GM12875 (cell line): ENCODE measurements at regions not wholly inside any gene's neighbourhood (a gene's known extent, or its start where the extent isn't known, plus 50 kb on each side); places are given as distances from the start of the nearest gene placed in this dataset.

Experiments
- H3K4me3 ChIP-seq: one replicate; pipeline ENCODE4 v1.5.1; 2011; ENCODE audit warnings: low read depth, low read length, control low read depth
- CTCF ChIP-seq: IDR thresholded peaks from 2 replicates; pipeline ENCODE4 v1.5.1; 2011; ENCODE audit warnings: low read depth, mild to moderate bottlenecking, control low read depth, inconsistent platforms, low read length, moderate library complexity, borderline replicate concordance; ENCODE audit not compliant: insufficient read depth

- no peak for TF ChIP-seq CTCF
These were observed 140.9 kb downstream of the MBL2 start for GRCh38 chr10:52631648-52632047.

GRCh38 chr10:52632591-52632990 lies 140.0 kb downstream of the MBL2 start:
- no peak for TF ChIP-seq CTCF
- no peak overlapping the region for H3K4me3 ChIP-seq

More at GRCh38 chr10:52631648-52632047, 140.9 kb downstream of the MBL2 start:
- H3K4me3 ChIP-seq = no peak overlapping the region

DNA sequence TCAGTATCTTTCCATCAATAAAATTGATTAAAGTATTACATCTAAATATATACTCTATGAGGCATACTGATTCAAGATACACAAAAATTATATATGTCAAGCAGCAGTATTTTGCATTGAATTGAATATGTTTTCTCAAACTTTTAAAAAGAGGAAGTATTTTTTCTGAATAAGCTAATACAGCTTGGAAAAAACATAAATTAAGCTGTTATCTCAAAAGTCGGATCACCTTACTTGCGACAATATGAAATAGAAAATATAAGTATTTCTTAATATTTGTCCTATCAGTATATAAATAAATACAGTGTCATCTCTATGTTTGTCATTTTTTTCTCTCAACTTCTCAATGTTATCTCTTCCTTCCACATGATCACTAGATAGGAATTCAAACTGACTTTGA lies 139.3 kb downstream of the MBL2 start:
- TF ChIP-seq CTCF = no peak
- H3K4me3 ChIP-seq = no peak overlapping the region

GRCh38 chr10:52635651-52636050 lies 136.9 kb downstream of the MBL2 start:
- H3K4me3 ChIP-seq = no peak overlapping the region
- no peak for TF ChIP-seq CTCF

DNA sequence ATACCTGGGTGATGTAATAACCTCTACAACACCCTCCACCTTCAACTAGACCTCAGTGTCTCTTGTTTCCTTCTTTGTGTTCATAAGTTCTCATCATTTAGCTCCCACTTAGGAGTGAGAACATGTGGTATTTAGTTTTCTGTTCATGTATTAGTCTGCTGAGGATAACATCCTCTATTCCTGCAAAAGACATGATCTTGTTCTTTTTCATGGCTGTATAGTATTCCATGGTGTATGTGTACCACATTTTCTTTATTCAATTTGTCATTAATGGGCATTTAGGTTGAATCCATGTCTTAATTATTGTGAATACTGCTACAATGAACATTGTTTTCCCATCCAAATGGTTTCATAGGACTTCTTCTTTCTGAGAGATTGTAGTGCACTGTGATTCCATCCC lies 135.7 kb downstream of the MBL2 start:
- no peak for TF ChIP-seq CTCF
- no peak overlapping the region for H3K4me3 ChIP-seq

DNA sequence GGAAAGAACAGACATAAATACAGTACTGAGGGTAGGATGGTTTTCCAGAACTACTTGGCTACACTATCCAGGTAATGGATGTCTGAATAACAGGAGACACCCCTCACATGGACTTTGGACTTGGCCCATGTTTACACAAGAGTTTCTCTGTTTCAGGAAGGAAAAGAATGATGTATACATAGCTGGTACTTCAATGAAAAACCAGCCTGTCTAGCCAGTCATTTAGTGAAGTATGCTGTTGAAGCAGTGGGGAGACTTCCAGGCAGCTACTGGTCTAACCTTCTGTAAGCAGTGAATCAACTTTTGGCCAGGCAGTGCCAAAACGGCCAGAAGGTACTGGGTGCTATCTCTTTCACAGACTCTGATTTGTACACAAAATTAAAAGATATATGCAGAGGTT lies 135.0 kb downstream of the MBL2 start:
- TF ChIP-seq CTCF = no peak
- H3K4me3 ChIP-seq = no peak overlapping the region

DNA sequence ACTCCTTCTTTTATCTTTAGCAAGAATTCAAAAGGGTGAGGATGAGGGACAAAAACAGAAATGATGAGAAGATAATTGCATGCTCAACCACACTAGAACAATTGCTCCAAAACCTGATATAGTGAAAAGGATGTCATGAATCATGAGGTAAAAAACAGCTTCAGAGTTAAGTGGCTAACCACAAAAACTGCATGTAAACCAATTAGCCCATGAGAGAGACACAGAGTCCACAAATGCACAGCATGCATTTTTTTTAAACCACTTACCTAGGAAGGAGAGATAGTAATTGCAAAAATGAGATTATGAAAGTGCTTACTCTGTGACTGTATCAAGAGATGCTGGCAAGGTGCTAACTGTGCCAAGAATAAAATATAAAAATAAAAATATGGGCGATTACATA lies 132.9 kb downstream of the MBL2 start:
- TF ChIP-seq CTCF = no peak
- no peak overlapping the region for H3K4me3 ChIP-seq
